IPS-20b (cell line): ENCODE measurements at regions not wholly inside any gene's neighbourhood (a gene's known extent, or its start where the extent isn't known, plus 50 kb on each side); places are given as distances from the start of the nearest gene placed in this dataset.

Source experiments
- H3K27ac ChIP-seq: one replicate; pipeline ENCODE4 v1.5.1; 2013; ENCODE audit warnings: low read length
- H3K27me3 ChIP-seq: 2 replicates; pipeline ENCODE4 v1.6.1; 2013; ENCODE audit warnings: mild to moderate bottlenecking, low read length, inconsistent platforms; ENCODE audit not compliant: insufficient read depth
- H3K36me3 ChIP-seq: 2 replicates; pipeline ENCODE4 v1.6.1; 2013; ENCODE audit warnings: low read depth, mild to moderate bottlenecking, inconsistent platforms, low read length, moderate library complexity; ENCODE audit not compliant: insufficient read depth
- H3K4me1 ChIP-seq: 2 replicates; pipeline ENCODE4 v1.6.1; 2013; ENCODE audit warnings: mild to moderate bottlenecking, control low read depth, inconsistent platforms, low read length, moderate library complexity; ENCODE audit not compliant: insufficient read depth
- H3K4me3 ChIP-seq: 2 replicates; pipeline ENCODE4 v1.5.1; 2013; ENCODE audit warnings: mild to moderate bottlenecking, low read length, inconsistent platforms
- H3K9ac ChIP-seq: 2 replicates; pipeline ENCODE4 v1.6.1; 2013; ENCODE audit warnings: low read depth, mild to moderate bottlenecking, inconsistent platforms, low read length, moderate library complexity
- H3K9me3 ChIP-seq: 2 replicates; pipeline ENCODE4 v1.6.1; 2013; ENCODE audit warnings: mild to moderate bottlenecking, low read depth, low read length, inconsistent platforms; ENCODE audit not compliant: insufficient read depth

DNA sequence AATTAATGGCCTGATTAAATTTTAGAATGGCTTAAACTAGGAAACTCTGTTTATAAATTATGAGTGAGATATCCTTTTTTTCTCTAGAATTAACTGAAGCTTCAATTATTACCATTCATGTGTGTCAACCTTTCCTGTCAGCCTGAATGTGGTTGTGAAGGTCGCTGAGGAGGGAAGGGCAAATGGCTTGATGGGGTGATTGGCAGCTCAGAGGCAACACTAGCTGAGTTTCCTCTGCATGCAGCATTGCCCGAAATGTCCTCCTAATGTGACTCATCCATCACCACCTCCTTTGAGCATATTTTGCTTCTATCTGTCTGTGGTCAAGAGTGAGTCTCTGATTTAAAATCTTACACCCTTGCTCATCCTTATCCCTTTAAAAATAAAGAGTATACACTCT, 281.9 kb downstream of the TENT4A start:
- Histone ChIP-seq H3K36me3 (no peaks in the 10 kb centered on the region), H3K4me3 (no peak overlapping the region), H3K27ac (no peak overlapping the region), H3K4me1 (peaks cover under 1% of the 10 kb centered on the region; the same call in 1 of the 2 replicates), H3K9ac (no peak overlapping the region), H3K27me3 (no peaks in the 10 kb centered on the region), H3K9me3 (no peaks in the 10 kb centered on the region)

DNA sequence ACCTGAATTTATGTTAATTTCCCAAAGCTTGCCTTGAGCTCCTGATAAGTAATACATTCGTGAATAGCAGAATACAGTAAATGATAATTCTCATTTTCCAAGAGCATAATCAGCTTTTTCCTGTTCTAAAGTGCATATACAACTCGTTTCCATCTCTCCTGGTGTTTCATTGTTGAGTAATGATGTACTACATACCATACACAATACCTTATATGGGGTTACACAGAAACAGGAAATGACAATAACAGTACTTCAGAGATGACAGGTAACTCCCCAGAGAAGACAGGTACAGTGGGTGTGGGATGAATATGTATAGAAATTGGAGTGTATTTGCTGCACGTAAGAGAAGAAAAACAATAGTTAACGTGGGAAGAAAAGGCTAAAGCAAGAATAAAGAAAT, 287.1 kb downstream of the TENT4A start:
- H3K9me3 ChIP-seq, result no peaks in the 10 kb centered on the region
- H3K4me1 ChIP-seq, result peaks cover 6% of the 10 kb centered on the region; the same call in 1 of the 2 replicates

DNA sequence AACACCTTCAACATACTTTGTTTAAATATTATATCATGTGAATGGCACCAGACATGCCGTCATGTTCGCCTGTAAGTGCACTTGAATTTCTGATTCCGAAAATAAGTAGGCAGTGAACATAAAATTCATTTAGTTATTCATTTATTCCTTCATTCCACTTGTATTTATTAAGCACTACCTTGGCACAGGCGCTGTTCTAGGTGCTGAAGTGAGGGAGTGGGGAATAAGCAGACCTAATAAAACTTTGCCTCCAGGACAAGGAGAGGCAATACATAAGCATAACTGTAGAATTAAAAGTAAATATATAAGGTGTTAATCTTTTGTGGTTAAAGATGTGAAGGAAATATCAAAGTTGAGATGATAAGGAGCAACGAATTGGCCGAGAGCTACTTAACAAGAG, 297.4 kb downstream of the TENT4A start:
- no peaks in the 10 kb centered on the region for H3K4me1 ChIP-seq
- H3K27ac ChIP-seq, result no peak overlapping the region
- peaks cover 20% of the 10 kb centered on the region; the same call in 1 of the 2 replicates for H3K27me3 ChIP-seq
- H3K36me3 ChIP-seq, result no peaks in the 10 kb centered on the region
- no peak overlapping the region for H3K9ac ChIP-seq
- H3K4me3 ChIP-seq, result no peak overlapping the region
- H3K9me3 ChIP-seq, result no peaks in the 10 kb centered on the region

More for the DNA sequence above, 287.1 kb downstream of the TENT4A start:
- H3K4me3 ChIP-seq, result no peak overlapping the region
- no peaks in the 10 kb centered on the region for H3K27me3 ChIP-seq
- H3K36me3 ChIP-seq, result no peaks in the 10 kb centered on the region
- no peak overlapping the region for H3K27ac ChIP-seq
- no peak overlapping the region for H3K9ac ChIP-seq

DNA sequence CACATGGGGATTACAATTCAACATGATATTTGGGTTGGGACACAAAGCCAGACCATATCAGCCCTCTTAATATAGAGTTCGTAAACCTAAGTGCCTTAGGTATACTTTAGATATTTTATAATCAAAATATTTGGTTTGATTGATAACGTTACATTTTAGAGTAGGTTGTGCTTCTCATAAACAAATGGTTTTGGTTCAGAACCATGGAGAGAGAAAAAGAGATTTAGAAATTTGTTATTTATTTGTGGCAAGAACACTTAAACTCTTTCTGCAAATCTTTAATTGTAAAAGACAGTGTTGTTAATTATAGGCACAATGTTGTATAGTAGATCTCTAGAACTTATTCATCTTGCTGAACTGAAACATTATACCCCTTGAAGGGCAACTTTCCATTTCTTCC, 298.8 kb downstream of the TENT4A start:
- Histone ChIP-seq H3K9me3 (no peaks in the 10 kb centered on the region), H3K4me1 (no peaks in the 10 kb centered on the region), H3K4me3 (no peak overlapping the region), H3K27me3 (peaks cover 9% of the 10 kb centered on the region; the same call in 1 of the 2 replicates), H3K36me3 (no peaks in the 10 kb centered on the region), H3K27ac (no peak overlapping the region), H3K9ac (no peak overlapping the region)

DNA sequence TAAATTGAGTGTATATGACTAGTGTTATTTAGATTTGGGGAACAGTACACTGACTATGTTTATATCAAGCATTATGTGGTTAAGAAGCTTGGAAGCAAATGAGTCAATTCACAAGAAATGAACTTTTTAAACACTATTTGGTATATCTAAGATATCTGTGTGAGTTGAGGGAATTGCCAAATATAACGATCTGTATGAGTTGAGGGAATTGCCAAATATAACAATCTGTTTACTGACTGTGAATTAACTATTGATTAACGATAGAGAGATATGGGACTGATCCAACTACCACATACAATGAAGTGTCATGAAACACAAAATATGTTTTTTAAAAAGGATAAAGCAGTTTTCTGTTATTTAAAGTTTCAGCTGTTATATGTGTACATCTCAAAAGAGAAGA, 301.4 kb downstream of the TENT4A start:
- Histone ChIP-seq H3K27ac (no peak overlapping the region), H3K4me3 (no peak overlapping the region), H3K27me3 (no peaks in the 10 kb centered on the region), H3K9me3 (no peaks in the 10 kb centered on the region), H3K9ac (no peak overlapping the region), H3K4me1 (no peaks in the 10 kb centered on the region), H3K36me3 (no peaks in the 10 kb centered on the region)

DNA sequence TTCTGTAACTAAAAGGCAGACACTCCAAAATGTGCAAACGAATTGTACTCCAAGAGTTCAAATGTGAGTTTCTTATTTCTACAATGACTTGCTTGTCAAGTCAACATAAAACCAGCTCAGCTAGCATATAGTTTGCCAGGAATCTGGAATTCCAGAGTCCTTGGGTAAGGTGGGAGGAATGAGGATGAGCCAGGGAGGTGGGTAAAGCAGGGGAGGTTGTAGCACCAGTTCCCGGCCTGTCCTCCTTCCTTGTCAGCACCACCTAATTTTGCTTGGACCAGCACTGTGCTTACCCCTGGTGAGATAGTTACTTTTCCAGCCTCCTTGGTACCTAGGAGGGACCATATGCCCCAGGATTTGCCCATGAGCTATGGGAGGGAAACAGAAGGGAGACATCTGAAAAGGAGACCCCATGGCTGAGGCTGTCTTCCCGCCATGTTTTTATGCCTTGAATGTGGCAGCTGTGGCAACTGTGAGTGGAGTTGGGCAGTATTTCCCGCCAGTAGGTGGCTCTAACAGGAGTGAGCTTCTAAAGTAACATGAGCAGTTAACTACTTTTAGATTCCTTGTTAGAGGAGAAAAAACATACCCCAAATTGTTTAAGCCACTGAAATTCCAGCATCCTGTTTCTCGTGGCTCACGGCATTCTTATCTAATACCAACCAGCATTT, 302.5 kb downstream of the TENT4A start:
- Histone ChIP-seq H3K4me3 (no peak overlapping the region), H3K4me1 (no peaks in the 10 kb centered on the region), H3K27me3 (no peaks in the 10 kb centered on the region), H3K27ac (no peak overlapping the region), H3K36me3 (no peaks in the 10 kb centered on the region), H3K9me3 (no peaks in the 10 kb centered on the region), H3K9ac (no peak overlapping the region)

DNA sequence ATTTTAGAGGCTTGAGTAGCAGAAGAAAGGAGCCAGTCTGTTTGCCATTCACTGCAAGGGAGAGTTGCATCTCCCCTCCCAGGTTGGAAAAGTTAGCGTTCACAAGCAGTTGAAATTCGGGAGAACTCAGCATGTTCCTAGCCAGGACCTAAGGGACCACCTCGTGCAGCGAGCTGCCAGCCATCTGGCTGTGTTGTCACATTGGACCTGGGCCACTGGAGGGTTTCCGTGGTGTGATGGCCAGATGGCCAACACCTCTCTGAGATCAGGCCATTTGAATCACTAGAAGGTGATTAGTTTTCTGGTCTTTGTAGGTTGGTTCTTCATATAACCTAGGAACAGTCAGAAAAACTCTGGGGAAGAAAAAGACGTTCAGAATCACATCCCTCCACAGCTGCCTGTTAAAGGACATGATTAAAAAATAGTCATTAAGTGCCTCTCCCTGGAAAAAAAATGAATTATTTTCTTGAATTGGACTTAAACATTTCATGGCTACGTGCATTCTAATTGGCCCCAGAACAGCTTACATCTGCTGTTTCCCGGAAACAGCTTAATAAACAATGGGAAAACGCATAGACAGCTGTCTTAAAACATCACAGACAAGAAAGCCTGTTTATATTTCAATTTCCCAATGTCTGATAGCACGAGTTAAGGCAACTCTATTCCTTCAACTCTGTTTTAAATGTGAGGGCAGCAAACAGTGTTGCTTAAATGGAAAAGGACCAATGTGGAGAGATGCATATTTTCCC, 303.9 kb downstream of the TENT4A start:
- Histone ChIP-seq H3K27me3 (no peaks in the 10 kb centered on the region), H3K4me1 (no peaks in the 10 kb centered on the region), H3K27ac (no peak overlapping the region), H3K36me3 (no peaks in the 10 kb centered on the region), H3K4me3 (no peak overlapping the region), H3K9ac (no peak overlapping the region), H3K9me3 (peaks cover 4% of the 10 kb centered on the region; the same call in 1 of the 2 replicates)

DNA sequence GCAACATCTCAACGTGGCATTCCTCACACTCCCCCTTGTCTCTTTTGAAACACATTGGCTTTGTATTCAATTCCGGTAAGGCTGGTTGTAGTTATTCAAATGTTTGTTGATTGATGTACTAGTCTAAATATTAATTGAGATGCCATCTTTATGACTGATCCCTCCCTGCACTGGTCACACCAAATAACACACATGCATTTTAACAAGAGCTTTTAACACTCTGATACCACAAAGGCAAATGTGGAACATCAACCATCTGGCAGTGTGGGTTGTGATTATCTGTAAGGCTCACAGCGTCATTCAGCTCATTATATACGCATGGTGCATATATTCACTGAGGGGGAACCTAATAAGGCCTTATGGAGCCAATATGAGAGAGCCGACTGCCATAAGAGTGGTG, 305.0 kb downstream of the TENT4A start:
- Histone ChIP-seq H3K36me3 (no peaks in the 10 kb centered on the region), H3K27me3 (no peaks in the 10 kb centered on the region), H3K27ac (no peak overlapping the region), H3K4me3 (no peak overlapping the region), H3K9me3 (peaks cover 12% of the 10 kb centered on the region; the same call in 1 of the 2 replicates), H3K9ac (no peak overlapping the region), H3K4me1 (no peaks in the 10 kb centered on the region)

DNA sequence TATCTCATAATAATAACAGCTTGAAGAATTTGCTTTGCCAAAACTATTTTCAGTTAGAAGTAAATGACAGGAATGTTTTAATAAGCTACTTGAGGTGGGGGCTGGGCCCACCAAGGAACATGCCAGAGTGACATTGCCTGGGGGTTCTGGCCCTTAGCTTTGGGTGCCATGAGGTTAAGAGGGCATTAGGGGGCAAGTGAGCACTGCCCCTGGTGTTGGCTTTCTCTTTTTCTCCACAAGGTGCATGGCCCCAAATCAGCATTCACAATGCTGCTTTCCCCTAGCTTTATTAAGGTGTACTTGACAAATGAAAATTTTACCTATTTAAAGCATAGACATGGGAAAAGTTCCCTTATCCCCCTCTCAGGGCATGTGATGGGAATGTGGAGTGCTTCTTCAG, 305.4 kb downstream of the TENT4A start:
- Histone ChIP-seq H3K4me3 (no peak overlapping the region), H3K27me3 (no peaks in the 10 kb centered on the region), H3K36me3 (no peaks in the 10 kb centered on the region), H3K4me1 (no peaks in the 10 kb centered on the region), H3K27ac (no peak overlapping the region), H3K9me3 (peaks cover 12% of the 10 kb centered on the region; the same call in 1 of the 2 replicates), H3K9ac (no peak overlapping the region)

DNA sequence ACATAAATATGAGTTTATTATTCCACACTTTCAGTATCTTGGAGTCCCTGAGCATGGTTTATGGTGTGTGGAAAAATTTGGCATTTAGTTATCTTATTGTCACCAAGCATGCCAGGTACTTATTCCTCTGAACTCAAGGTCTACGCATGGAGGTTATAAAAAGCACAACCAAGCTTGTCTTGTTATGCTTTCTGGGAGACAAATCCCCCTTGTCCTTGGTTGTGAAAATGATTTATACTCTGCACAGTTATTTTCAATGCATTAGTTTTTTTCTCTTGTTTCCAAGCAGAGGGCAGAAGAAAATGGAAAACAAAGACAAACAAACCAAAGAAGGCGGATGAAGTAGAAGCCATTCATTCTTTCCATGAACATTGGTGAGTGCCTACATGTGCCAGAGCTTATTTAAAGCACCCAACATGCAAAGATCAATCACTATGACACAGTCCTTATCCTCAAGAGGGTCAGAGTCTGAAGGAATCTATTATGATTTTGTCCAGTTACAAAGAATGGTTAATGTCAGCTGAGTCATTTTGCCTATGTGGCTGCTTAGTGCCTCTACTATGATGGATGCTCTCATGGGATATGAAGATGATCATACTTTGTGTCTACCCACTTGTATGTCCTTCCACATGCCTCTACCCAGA, 323.1 kb downstream of the TENT4A start:
- no peaks in the 10 kb centered on the region for H3K4me1 ChIP-seq
- no peak overlapping the region for H3K4me3 ChIP-seq
- H3K9me3 ChIP-seq, result no peaks in the 10 kb centered on the region
- no peaks in the 10 kb centered on the region for H3K36me3 ChIP-seq
- no peaks in the 10 kb centered on the region for H3K27me3 ChIP-seq
- no peak overlapping the region for H3K27ac ChIP-seq
- no peak overlapping the region for H3K9ac ChIP-seq

DNA sequence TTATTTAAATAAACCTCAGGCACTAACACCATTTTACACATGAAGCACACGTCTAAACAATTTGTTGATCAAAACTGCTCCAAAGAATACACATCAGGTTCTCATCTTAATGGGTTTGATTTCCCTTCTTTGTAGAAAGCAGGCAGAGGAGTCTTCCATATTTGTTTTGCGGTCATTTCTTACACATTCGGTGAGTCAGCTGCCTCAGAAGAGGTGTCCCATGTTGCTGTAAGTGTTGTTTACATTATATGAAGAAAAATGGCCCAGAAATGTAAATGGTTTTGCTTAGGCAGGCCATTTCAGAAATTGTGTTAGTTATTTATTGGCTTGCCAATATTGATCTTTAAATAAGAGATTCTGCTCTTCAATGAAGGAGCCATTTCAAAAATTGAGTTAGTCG, 325.8 kb downstream of the TENT4A start:
- no peak overlapping the region for H3K9ac ChIP-seq
- H3K36me3 ChIP-seq, result no peaks in the 10 kb centered on the region
- no peak overlapping the region for H3K27ac ChIP-seq
- H3K27me3 ChIP-seq, result no peaks in the 10 kb centered on the region
- H3K9me3 ChIP-seq, result no peaks in the 10 kb centered on the region
- no peak overlapping the region for H3K4me3 ChIP-seq
- H3K4me1 ChIP-seq, result no peaks in the 10 kb centered on the region

DNA sequence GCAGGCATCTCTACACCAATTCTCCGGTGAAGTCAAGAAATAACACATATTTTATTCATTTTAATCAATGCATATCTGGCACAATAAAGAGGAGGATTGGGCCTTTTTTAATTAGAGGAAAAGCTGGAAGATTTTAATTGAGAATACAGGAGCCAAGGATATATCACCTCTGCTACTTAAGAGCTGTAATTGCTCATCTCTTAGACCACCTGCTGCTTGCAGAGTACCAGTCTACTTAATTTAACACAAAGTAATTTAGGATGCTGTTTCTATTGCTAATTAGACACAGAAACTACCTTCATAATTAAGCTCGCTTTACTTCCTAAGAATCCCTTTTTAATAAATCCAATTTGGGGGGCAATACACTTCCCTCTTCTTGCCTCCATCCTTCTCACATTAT, 326.9 kb downstream of the TENT4A start:
- H3K9ac ChIP-seq, result no peak overlapping the region
- H3K9me3 ChIP-seq, result no peaks in the 10 kb centered on the region
- H3K27ac ChIP-seq, result no peak overlapping the region
- no peaks in the 10 kb centered on the region for H3K36me3 ChIP-seq
- H3K27me3 ChIP-seq, result no peaks in the 10 kb centered on the region
- no peak overlapping the region for H3K4me3 ChIP-seq
- H3K4me1 ChIP-seq, result no peaks in the 10 kb centered on the region
